GM18867 (cell line): ENCODE measurements at regions not wholly inside any gene's neighbourhood (a gene's known extent, or its start where the extent isn't known, plus 50 kb on each side); places are given as distances from the start of the nearest gene placed in this dataset.
A peak's percentile ranks its signal among the peaks of the same experiment; 100 is the strongest.

ENCODE experiments used
- ATAC-seq: cut with Tn5 transposase; IDR thresholded peaks from one replicate; pipeline ENCODE4 v1.9.1; 2021; ENCODE audit warnings: mild to moderate bottlenecking, moderate library complexity; ENCODE audit not compliant: unreplicated experiment

GRCh38 chr1:221944247-221944870 lies 202.5 kb upstream of the DUSP10 start:
- ATAC-seq: no peak

- no peak for ATAC-seq
Observed at GRCh38 chr1:221940631-221941030, 198.7 kb upstream of the DUSP10 start.

GRCh38 chr1:221939607-221940006 lies 197.7 kb upstream of the DUSP10 start:
- ATAC-seq: peak; percentile 92

GRCh38 chr1:221937155-221937953 lies 195.5 kb upstream of the DUSP10 start:
- peak; percentile 34 for ATAC-seq

- ATAC-seq: no peak
Observed at GRCh38 chr1:221933814-221934213, 191.9 kb upstream of the DUSP10 start.

- no peak for ATAC-seq
Observed at GRCh38 chr1:221926441-221926840, 184.6 kb upstream of the DUSP10 start.

GRCh38 chr1:221925947-221926346 lies 184.1 kb upstream of the DUSP10 start:
- ATAC-seq: no peak

GRCh38 chr1:221923929-221924598 lies 182.2 kb upstream of the DUSP10 start:
- ATAC-seq: no peak

- no peak for ATAC-seq
Observed at GRCh38 chr1:221921936-221922335, 180.0 kb upstream of the DUSP10 start.

GRCh38 chr1:221919743-221920142 lies 177.9 kb upstream of the DUSP10 start:
- no peak for ATAC-seq

GRCh38 chr1:221919341-221919740 lies 177.5 kb upstream of the DUSP10 start:
- no peak for ATAC-seq

GRCh38 chr1:221916176-221916575 lies 174.3 kb upstream of the DUSP10 start:
- ATAC-seq: no peak

- ATAC-seq: no peak
Observed at GRCh38 chr1:221915764-221916163, 173.9 kb upstream of the DUSP10 start.

GRCh38 chr1:221913351-221913892 lies 171.5 kb upstream of the DUSP10 start:
- no peak for ATAC-seq

- no peak for ATAC-seq
Observed at GRCh38 chr1:221912230-221912629, 170.3 kb upstream of the DUSP10 start.

- ATAC-seq: peak; percentile 70
Observed at GRCh38 chr1:221911714-221912113, 169.8 kb upstream of the DUSP10 start.

- ATAC-seq: peak; percentile 83
Observed at GRCh38 chr1:221910222-221910621, 168.3 kb upstream of the DUSP10 start.

- no peak for ATAC-seq
Observed at GRCh38 chr1:221908573-221908972, 166.7 kb upstream of the DUSP10 start.

GRCh38 chr1:221907166-221907932 lies 165.5 kb upstream of the DUSP10 start:
- ATAC-seq: no peak

GRCh38 chr1:221905802-221906201 lies 163.9 kb upstream of the DUSP10 start:
- ATAC-seq: no peak

GRCh38 chr1:221904319-221904718 lies 162.4 kb upstream of the DUSP10 start:
- no peak for ATAC-seq
